ENCODE measurements at regions not wholly inside any gene's neighbourhood (a gene's known extent, or its start where the extent isn't known, plus 50 kb on each side); places are given as distances from the start of the nearest gene placed in this dataset.
"Not testable (repeated sequence)": the region's sequence is repeated elsewhere in the genome, so short reads cannot be mapped to it uniquely, and the experiment has no call there.

DNA sequence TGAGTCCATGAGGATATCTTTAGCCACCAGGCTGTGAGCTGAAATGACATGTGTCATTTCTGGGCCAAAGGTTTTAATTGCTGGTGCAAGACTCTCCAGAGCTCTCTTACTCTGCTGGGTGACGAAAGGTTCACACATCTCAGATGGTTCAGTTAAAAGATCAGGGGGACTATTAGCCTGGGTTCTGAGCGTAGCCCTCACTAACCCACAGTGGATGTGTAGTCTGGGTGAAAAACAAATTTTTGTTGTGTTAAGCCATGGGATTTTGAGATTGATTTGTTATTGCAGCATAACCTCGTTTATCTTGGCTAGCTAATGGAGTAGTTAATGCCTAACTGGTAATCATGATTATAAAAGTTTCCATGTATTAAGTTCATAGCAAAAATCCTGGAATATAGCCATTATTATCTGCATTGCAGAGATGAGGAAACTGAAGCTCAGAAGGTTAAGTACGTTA is 251.5 kb downstream of the RMST start:
- no peak for DNase-seq (ENCODE audit: low spot score)

DNA sequence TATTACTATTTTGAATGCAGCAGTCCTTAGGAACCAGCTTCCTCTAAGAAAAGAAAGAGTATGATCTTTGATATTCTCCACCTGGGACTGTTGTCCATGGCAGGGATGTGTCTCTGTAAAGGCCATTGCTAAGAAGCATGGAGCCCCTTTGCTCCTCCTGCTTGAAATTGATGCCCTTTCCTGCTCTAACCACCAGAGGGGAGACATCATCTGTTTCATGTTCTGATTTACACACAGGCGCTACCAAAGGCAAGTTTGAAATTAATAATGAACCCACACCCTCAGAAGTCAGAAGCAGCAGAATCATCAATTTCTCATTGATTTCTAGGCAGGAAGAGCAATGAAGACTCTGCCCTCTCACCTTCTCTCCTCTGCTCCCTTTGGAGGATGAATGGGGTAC is 253.8 kb downstream of the RMST start:
- DNase-seq (ENCODE audit: low spot score), result peak; percentile 20

DNA sequence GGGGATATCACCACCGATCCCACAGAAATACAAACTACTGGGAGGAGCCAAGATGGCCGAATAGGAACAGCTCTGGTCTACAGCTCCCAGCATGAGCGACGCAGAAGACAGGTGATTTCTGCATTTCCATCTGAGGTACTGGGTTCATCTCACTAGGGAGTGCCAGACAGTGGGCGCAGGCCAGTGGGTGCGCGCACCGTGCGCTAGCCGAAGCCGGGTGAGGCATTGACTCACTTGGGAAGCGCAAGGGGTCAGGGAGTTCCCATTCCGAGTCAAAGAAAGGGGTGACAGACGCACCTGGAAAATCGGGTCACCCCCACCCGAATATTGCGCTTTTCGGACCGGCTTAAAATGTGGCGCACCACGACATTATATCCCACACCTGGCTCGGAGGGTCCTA is 261.2 kb downstream of the RMST start:
- DNase-seq (ENCODE audit: low spot score), result not testable (repeated sequence)

DNA sequence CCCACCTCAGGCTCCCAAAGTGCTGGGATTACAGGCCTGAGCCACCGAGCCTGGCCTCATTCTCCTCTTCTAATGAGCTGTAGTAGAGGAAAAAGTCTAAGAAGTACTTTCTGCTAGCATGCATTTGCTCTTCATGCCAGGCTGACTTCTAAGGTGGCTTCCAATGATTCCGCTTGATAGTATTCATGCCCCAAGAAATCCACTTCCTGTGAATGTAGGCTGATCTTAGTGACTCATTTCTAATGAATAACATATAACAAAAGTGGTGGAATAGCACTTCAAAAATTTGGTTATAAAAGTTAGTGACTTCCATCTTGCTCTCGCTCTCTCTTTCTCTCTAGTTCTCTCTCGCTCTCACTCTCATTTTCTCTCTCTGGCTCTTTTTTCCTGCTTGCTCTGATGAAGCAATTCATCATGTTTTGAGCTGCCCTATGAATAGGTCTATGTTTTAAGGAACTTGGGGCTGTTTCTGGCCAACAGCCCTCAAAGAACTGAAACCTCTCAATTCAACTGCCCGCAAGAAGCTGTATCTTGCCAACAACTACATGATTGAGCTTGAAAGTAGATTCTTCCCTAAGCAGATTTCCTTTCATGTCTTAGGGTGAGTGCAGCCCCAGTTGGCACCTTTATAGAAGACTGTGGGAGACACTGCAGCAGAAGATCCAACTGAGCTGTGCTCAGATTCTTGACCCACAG is 282.9 kb downstream of the RMST start:
- DNase-seq (ENCODE audit: low spot score), result no peak

DNA sequence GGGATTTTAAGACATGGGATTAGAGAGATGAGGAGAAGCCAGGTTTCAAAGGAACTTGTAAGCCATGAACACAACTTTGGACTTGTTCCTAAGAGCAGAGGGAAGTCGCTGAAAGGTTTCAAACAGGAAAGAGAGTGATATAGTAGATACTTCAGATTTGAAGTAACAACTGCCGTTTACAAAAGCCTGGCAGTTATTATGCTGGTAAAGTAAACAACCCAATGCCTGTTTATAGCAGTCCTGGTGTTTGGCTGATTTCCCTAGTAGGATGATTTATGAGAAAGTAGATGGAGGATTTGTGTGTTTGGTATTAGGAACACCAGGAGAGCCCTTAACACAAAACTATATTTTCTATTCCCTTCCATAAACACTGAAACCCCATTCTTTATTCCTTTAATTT is 285.7 kb downstream of the RMST start:
- DNase-seq (ENCODE audit: low spot score), result no peak

DNA sequence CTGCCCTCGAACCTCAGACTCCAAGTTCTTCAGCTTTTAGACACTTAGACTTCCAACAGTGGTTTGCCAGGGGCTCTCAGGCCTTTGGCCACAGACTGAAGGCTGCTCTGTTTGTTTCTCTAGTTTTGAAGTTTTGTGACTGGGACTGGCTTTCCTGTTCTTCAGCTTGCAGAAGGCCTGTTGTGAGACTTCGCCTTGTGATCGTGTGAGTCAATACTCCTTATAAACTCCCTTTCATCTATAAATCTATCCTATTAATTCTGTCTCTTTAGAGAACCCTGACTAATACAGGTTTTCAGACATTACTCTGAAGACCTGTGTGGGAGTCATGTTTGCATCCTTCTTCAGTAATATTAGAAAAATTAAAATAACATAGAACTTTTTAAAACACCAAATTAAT is 289.1 kb downstream of the RMST start:
- DNase-seq (ENCODE audit: low spot score), result no peak

DNA sequence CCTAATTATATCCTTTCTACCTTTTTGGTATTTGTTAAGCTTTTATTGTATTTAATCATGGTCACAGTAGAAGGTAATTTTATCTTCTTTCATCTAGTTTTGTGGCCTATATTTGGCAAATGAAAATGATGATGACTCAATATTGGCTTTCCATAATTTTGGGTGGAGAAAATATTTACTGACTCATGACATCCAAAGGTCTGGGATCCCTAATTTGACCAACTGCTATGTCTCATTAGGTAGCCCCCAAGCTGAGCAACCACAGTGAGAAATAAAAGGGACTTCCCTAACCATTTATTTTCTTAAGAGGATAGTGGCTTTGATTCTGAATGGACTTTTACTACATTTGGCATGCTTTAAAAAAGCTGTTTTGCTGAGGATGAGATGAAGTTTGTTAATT is 289.5 kb downstream of the RMST start:
- DNase-seq (ENCODE audit: low spot score), result no peak

DNA sequence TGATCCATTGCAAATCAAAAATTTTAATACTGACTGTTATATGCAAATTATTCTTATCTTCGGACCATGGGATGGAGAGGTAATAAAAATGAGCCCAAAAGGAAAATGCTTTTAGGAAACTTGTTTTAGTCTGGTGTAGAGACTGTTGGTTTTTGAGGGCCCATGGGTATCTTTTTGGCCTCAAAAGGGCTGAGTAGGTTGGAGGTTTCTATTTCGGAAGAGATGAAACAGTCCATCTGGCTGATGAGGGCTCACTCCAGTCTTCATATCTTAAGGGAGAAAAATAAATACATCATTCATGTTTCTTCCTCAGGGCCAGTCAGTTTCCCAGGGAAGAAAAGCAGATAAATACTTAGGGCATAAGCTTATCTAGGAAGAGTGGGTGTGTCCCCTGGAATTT is 290.7 kb downstream of the RMST start:
- DNase-seq (ENCODE audit: low spot score), result no peak

DNA sequence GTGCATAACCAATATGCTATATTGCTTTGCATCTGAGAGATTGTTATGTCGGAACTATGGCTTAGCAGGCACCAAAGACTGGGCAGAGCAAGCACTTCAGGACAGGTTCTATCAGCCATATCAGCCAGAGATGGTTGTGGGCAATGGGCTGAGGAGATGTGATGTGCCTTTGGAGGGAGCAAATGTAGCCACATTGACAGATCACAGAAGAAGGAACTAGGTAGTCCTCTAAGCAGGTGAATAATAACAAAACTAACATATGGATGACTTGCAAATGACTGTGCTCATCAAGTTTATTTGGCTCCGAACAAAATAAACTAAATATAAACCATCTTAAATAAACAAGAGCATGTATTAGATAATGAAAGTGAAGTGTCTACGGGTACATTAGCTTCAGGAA is 291.7 kb downstream of the RMST start:
- no peak for DNase-seq (ENCODE audit: low spot score)

DNA sequence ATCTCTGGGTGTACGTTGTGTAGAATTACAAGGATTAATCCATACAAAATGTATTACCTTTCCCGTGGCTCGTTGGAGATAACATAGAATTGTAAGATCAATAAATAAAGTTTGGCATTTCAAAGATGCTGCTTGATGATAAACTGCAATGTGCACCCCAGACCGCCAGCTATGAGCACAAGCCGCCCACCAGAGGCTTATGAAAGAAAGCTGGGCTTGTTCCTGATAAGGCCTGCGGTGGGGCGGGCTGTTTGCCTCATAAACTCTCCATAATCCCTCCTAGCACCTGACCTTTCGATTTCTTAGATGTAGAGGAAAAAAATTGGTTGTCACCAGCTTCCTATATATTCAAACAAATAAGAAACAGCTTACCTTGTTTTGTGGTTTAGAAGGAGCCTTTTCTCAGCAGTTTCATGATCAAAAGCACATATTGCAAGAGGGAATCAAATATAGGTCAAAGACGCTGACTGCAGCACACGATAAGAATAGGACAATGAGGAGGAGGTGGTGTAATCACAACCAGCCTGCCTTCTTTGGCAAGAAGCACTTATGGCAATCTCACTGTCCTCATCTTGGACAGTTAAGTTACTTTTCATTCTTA is 293.6 kb downstream of the RMST start:
- DNase-seq (ENCODE audit: low spot score), result no peak

DNA sequence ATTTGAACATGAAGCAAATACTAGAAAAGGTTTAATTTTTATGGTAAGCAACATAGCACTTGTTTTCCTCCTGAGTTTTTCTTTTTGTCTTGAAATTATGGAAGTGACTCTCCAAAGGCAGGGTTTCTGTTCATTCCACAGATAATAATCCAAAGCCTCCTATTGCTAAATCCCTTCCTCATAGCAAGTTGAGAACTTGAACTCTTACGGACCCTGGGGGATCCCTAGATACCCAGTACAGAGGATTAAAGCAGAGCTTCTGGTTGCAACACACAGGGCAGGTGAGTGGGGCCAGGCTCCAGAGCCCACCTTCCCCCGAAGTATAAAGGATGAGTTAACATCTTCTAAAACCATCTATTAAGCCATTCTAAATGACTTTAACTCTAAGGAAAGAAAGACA is 294.1 kb downstream of the RMST start:
- DNase-seq (ENCODE audit: low spot score), result no peak

DNA sequence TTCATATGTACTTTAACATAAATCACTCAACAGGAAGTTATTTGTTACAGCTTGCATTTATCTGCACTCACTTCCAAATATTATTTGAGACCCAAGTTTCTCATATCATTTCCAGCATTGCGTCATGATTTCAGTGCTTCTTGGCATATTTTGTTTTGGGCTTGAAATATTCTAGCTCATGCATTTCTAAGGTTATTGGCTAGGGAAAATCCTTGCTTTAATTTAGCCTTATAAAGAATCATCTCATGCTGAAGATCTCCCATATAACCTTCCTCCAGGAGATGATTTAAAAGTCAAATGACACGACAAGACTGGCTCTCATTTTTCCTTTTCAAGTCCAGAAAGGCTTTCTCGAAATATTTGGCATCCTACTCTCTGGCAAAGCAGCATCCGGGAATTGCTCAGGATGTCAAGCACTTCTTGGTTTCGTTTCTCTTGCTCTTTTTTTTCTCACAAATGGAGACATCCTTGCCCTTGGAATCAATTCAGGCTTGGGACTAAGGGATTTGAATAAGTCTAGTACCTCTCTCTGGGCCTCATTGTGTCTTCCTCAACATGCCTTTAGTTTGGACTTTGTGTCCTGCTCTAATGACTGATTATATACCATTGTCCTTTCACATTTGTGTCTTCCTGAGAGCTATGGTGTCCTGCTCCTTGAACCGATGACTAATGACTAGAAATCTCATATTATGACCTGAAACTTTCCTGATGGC is 295.0 kb downstream of the RMST start:
- DNase-seq (ENCODE audit: low spot score), result no peak

DNA sequence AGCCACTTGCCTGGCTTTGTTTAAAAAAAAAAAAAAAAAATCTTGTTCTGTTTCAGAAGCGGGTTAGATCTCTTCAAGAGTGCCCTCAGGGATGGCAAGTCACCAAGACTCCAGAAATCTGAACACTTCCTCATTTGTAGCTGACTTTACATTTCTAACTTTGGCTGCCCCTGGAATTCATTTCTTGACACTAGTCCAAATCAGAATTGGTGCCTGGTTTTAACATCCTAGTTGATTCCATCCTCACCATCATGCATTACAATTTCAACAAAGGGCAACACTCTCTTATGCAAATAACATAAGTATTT is 295.5 kb downstream of the RMST start:
- no peak for DNase-seq (ENCODE audit: low spot score)

DNA sequence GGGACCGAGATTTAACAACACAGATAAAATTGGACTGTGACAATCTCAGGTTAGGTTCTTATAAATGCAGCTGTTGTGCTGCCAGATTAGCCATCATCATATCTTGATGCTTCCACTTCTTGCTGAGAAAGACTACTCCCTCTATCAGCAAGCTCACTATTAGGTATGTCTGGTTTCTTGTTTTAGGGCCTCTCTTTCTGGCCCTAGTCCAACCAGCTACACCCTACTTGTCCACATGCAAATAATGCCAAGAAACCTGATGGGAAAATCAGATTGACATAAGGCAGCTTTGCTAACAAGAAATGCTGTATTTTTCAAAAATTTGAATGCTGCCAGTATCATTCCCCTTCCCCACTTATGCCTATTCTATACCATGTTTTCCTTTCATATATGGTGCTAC is 296.0 kb downstream of the RMST start:
- DNase-seq (ENCODE audit: low spot score), result no peak

DNA sequence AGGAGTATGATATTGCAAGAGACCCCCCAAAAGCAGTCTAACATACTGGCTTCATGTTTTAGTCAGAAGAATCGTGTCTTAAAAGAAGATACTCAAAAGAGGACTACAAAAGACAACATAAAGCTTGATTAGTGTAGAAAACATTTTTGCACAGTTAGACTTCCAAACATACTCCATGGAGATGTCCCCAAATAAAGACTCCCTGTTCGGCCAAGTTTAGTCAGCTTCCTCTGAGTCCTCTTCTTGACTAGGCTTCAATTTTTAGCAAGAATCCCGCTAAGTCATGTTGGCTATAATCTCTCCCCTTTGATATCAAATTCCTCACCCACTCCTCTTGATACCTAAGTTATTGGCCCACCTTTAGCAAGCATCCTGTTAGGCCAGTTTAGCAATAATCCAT is 298.0 kb downstream of the RMST start:
- no peak for DNase-seq (ENCODE audit: low spot score)

DNA sequence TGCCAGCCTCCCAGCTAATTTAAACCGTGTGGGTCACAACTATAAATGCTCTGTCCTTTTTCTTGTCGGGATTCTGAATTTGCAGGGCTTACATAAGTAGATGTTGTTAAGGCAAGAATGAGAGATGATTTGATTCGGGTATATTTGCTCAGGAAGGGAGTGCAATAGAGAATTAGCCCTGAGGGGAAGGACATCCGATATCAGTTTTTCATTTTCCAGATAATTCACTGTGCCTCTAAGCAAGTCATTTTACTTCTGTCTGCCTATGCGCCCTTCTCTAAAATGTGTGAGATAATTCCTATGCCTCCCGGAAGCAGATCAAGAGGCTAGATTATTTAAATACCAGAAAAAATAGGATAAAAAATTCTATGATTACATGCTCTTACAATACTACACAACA is 300.5 kb downstream of the RMST start:
- DNase-seq (ENCODE audit: low spot score), result no peak

DNA sequence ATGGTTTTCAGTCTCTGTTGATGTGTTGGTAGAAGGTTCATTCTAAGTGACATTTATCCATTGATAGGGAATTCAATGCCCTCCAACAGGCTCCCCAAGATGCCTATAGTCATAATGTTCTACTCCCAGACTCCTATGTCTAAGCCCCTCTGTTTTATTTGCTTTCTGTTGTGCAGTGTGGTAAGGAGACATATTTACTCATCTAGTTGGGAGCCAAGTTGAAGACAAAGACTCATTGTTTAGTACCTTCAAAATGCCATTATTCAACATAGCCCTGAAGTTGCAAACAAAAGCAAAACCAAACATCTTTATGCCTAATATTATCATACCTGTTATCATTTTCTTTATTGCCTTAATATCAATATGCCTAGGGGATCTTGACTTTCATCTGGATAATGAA is 302.1 kb downstream of the RMST start:
- no peak for DNase-seq (ENCODE audit: low spot score)

DNA sequence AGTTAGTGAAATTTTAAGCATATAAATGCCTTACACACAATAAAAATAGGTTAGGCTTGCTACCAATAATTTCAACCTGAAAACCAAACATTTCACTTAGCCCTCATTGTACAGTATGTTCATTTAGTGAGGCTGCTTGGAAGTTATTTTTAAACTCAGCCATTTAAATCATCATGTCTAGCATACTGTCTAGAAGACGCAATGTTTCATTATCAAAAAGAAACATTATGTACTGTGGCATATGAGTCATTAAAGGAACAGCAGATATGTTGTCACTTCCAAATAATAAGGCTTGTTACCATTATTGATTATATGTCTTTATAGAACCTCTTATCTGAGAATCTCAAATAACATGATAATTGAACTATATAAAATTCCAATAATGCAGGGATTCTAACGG is 304.7 kb downstream of the RMST start:
- no peak for DNase-seq (ENCODE audit: low spot score)

DNA sequence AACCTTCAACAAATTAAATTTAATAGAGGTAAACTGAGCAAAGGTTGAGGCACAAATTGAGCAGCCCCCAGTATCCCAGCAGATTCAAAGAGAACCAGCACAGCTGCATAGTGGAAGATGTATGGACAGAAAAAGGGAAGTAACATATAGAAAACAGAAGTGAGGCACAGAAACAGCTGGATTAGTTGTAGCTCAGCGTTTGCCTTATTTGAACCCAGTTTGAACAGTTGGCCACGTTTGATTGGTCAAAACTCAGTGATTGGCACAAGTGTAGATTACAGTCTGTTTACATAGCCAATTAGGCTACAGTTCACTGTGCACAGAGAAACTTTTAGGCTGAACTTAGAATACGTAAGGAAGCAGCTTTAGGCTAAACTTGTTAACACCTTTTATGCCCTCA is 315.5 kb downstream of the RMST start:
- no peak for DNase-seq (ENCODE audit: low spot score)

DNA sequence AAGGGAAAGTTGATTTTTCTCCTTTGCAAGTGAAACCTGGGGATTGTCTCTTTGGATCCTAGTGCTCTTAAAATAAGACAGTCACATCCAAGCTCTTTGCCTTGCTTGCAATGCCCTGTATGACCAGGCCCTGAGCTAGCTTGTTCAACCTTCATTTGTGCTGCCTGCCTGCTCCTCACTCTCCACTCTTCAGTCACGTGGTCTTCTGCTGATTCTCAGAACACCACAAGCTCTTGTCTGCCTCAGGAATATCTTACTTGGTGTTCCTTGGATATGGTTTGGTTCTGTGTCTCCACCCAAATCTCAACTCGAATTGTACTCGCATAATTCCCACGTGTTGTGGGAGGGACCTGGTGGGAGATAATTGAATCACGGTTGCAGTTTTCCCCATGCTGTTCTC is 318.7 kb downstream of the RMST start:
- no peak for DNase-seq (ENCODE audit: low spot score)

DNA sequence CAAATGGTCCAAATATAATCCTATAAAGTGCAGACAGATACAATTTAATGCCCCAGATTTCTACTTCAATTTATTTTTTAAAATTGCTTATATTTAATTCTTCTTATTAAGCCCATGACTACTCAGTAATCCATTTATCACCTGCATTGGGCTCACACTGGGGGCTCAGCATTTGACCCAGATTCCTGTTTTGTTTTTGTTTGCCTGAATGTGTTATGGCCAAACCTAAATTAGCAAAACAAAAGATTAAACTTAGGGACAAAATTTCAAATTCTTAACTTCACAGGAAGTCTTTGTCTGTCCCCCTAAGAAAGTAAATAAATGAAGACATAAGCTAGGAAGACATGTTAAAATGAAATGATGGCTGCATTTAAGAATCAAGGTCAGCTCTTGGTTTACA is 322.3 kb downstream of the RMST start:
- no peak for DNase-seq (ENCODE audit: low spot score)

DNA sequence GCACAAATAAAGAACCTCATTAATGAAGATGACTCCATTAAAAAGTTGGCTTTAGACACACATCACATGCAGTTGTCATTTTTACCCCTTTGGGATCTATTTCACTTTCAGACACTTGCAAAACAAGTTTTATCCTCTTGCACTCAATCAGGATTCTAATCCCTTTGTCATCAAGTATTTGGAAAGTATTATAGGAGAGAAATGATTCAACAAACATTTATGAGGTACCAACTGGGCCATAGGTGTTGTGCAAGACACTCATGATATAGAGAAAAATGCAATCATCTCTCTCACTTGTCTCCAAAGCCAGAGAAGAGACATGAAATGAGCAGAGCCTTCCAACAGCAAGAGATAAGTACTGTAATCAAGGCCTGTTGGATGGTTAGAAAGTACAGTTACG is 327.7 kb downstream of the RMST start:
- no peak for DNase-seq (ENCODE audit: low spot score)

DNA sequence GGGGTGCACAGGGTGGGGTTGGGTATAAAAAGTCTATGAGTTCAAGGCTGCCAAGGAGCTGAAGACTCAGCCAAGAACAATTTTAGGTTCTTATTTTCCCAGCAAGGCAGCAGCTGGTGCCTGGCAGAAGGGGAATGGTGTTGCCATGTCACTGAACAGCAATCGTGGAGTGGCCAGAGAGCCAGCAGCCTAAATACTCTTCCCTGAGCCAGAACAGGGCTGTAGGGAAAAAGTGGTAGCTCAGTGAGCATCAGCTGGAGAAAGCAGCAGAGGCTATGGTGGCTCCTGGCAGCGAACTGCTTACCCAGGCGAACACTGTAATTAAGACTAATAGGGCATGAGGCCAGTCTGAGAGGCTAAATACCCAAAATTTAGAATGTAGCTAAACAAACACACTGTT is 334.9 kb downstream of the RMST start:
- DNase-seq (ENCODE audit: low spot score), result no peak

DNA sequence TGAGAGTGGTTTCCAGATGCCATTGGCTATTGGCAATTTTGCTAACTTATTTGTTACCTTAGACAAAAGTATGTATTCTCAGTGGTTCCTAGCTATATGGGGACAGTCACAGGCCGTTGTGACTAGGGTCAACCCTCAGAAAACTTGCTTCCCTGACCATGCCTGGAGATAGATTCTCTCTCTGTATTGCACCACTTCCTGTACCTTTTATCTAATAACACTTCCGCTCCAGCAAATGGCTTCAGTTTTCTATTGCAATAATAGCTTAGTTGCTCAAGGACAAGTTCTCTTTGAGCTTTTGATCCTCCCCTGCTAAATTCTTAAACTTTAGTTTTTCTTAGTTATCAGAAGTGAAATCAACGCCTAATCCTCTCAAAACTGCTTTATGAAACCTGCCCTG is 338.0 kb downstream of the RMST start:
- DNase-seq (ENCODE audit: low spot score), result no peak

Measured in COLO829 (cell line).